MM.1S (cell line): ENCODE measurements at regions not wholly inside any gene's neighbourhood (a gene's known extent, or its start where the extent isn't known, plus 50 kb on each side); places are given as distances from the start of the nearest gene placed in this dataset.

ENCODE experiments used
- CTCF ChIP-seq: fragments of 300-600 bp; sonication (generic); IDR thresholded peaks from 2 replicates; pipeline ENCODE4 v1.5.1; 2016; ENCODE audit warnings: antibody characterized with exemption, low read length, mixed read lengths
- EZH2 ChIP-seq: fragments of 300-600 bp; sonication (generic); optimal IDR thresholded peaks from 2 replicates; pipeline ENCODE3; 2017; ENCODE audit warnings: low read depth, mild to moderate bottlenecking, antibody characterized with exemption, low read length, mixed read lengths
- EZH2phosphoT487 ChIP-seq: fragments of 300-600 bp; sonication (generic); IDR thresholded peaks from 2 replicates; pipeline ENCODE4 v1.6.1; 2018; ENCODE audit warnings: antibody characterized with exemption, low read length

- TF ChIP-seq CTCF (no peak), EZH2 (no peak), EZH2phosphoT487 (no peak)
Measured at GRCh38 chr9:755454-756381, 85.8 kb upstream of the DMRT1 start.
